22Rv1 (cell line): ENCODE measurements at regions not wholly inside any gene's neighbourhood (a gene's known extent, or its start where the extent isn't known, plus 50 kb on each side); places are given as distances from the start of the nearest gene placed in this dataset.

Experiments
- CTCF ChIP-seq: fragments of 450-650 bp; IDR thresholded peaks from 2 replicates; pipeline ENCODE4 v1.5.1; 2017; ENCODE audit warnings: mild to moderate bottlenecking
- ZFX ChIP-seq: fragments of 450-650 bp; IDR thresholded peaks from 2 replicates; pipeline ENCODE4 v1.6.1; 2017; ENCODE audit warnings: antibody characterized with exemption, borderline replicate concordance

DNA sequence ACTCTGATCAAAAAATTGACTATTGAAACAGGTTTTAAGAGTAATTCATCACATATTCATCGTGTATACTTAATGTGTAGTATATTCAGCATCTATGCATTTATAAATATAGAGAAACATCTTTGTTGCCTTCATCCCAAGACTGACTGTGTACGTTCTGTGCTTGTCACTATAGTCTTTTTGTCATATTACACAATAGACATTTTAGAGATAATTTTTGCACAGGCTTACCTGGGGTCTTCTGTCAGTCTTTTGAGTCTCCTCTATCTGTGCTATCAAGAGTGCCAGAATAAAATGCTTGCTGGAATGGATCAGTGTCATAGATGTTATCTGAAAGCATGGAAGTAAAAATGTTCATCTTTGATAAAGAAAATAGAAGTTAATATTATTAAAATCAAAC lies 1047.7 kb upstream of the NRXN1 start:
- no peak for TF ChIP-seq CTCF
- no peak for TF ChIP-seq ZFX
